IPS-18a (cell line): ENCODE measurements at regions not wholly inside any gene's neighbourhood (a gene's known extent, or its start where the extent isn't known, plus 50 kb on each side); places are given as distances from the start of the nearest gene placed in this dataset.

ENCODE experiments used
- H3K27ac ChIP-seq: one replicate; pipeline ENCODE4 v1.5.1; 2013; ENCODE audit warnings: low read length
- H3K27me3 ChIP-seq: one replicate; pipeline ENCODE4 v1.6.1; 2013; ENCODE audit warnings: mild to moderate bottlenecking, low read length; ENCODE audit not compliant: control insufficient read depth, insufficient read depth
- H3K36me3 ChIP-seq: one replicate; pipeline ENCODE4 v1.6.1; 2013; ENCODE audit warnings: low read depth, low read length; ENCODE audit not compliant: control insufficient read depth
- H3K4me1 ChIP-seq: one replicate; pipeline ENCODE4 v1.6.1; 2013; ENCODE audit warnings: low read depth, low read length; ENCODE audit not compliant: control insufficient read depth
- H3K4me3 ChIP-seq: one replicate; pipeline ENCODE4 v1.5.1; 2013; ENCODE audit warnings: low read length
- H3K9ac ChIP-seq: one replicate; pipeline ENCODE4 v1.6.1; 2013; ENCODE audit warnings: mild to moderate bottlenecking, low read length, moderate library complexity
- H3K9me3 ChIP-seq: one replicate; pipeline ENCODE4 v1.6.1; 2013; ENCODE audit warnings: low read depth, low read length; ENCODE audit not compliant: control insufficient read depth

DNA sequence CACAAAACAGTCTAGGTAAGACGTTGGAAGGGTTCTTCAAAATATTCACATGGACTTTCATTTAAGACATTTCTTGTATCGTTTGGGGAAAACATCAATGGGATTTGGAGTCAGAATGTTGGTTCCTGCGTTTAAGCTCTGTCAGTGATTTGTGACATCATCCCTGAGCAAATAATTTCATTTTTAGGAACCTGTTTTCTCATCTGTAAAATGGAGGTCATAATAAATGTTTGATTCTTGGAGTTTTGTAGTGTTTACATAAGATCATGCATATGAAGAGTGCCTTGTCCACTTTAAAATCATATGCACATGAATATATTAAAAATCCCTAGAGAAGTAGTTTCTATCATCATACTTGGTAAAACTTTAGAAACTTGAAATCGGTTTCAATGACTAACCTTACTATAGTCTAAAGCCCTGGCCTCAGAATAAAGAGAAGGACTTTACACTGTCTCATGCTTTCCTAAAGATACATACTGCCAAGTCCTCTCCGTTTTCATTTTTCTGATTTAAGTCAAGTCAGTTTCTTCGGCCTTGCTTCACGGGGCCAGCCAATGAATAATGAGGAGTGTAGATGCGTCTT, 178.4 kb downstream of the ADSS2 start:
- Histone ChIP-seq H3K27me3 (no peaks in the 10 kb centered on the region), H3K9me3 (no peaks in the 10 kb centered on the region), H3K9ac (no peak overlapping the region), H3K27ac (no peak overlapping the region), H3K4me1 (peaks cover 4% of the 10 kb centered on the region), H3K4me3 (no peak overlapping the region), H3K36me3 (no peaks in the 10 kb centered on the region)

DNA sequence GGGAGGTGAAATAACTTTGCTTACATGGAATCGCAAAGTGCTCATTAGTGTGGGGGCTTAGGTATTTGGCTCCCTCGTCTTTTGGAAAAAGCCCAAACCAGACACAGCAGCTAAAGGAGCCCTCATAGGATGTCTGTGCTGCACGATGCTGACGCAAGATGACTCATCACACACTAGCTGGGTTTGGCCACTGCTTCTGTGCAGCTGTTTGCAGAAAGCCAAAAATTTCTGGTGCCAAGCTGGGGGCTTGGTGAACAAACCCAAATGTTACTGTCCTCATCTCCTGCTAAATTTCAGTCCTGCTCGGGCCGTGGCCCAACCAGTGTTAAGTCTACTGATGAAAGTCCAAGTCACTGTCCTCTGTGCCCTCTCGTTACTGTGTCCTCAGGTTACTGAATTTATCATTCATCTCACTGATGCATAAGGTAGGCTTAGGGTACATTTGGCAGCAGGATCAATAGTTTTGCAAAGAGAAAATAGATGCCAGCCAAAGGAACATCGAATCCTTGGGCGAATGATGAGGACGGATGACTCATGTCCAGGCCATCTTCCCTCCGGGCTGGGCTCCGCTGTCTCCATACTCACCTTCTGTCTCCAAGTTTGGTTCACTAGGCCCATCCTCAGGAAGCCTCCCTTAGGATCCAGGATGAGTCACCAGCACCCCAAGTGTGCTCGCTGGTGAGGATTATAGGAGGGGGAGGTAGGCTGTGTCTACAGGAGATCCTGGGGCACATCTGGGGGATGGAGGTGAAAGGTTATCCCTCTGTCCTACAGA, 177.7 kb downstream of the ADSS2 start:
- Histone ChIP-seq H3K4me1 (peaks cover 4% of the 10 kb centered on the region), H3K36me3 (no peaks in the 10 kb centered on the region), H3K27ac (no peak overlapping the region), H3K9me3 (no peaks in the 10 kb centered on the region), H3K4me3 (no peak overlapping the region), H3K27me3 (no peaks in the 10 kb centered on the region), H3K9ac (no peak overlapping the region)

DNA sequence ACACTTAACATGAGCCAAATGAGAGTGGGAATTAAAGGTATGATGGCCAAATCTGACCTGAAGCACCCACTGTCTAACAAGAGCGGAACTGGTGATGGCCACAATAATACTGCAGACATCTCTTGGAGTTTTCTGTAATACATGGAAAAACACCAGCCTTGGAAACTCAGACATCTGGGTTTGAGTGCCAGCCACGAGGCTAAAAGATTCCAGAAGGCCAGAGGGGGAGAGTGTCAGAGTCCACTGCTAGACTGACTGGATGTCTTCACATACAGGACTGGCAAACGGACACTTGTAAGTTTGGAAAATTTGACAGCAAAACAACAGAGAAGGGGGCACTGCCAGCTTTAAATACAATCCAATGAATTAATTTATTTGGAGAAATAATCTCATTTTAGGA, 175.1 kb downstream of the ADSS2 start:
- Histone ChIP-seq H3K27me3 (no peaks in the 10 kb centered on the region), H3K4me3 (no peak overlapping the region), H3K9me3 (no peaks in the 10 kb centered on the region), H3K27ac (no peak overlapping the region), H3K36me3 (no peaks in the 10 kb centered on the region), H3K4me1 (peaks cover 4% of the 10 kb centered on the region), H3K9ac (no peak overlapping the region)

DNA sequence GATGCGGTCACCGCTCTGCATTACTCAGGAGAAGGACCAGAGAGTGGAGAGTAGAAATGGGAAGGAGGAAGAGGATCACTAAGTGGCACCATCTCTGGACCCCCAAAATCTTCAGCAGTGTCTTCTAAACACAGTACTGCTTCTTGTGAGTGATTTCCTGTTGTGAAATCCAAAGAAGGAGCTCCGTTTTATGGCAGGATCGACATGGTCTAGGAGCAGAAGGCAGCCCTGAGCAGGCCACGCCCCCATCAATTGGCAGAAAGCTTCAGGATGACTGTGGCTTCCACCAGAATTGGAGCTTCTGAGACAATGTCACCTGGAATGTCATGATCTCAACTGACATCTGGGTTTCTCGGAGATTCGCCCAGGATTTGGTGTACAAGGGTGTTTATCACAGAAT, 171.5 kb downstream of the ADSS2 start:
- H3K9ac ChIP-seq = no peak overlapping the region
- H3K36me3 ChIP-seq = no peaks in the 10 kb centered on the region
- no peak overlapping the region for H3K27ac ChIP-seq
- no peaks in the 10 kb centered on the region for H3K4me1 ChIP-seq
- no peaks in the 10 kb centered on the region for H3K9me3 ChIP-seq
- H3K27me3 ChIP-seq = no peaks in the 10 kb centered on the region
- no peak overlapping the region for H3K4me3 ChIP-seq

DNA sequence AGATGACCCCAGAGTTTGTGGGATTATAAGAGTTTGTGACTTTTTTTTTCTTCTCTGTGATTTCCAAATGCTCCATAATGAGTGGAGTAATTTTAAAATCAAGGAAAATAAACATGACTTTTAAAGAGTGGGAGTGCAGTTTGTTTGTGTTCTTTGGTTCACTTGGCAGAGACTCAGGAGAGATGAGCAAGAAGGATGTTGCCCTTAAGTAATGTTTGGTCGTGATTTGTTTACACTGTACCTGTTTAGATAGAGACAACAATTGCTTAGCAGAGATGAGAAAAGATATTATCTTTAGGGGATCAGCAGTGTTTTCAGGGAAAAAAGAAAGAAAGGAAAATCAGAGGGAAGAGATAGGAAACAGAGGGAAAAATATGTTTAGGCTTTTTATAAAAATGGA, 170.8 kb downstream of the ADSS2 start:
- Histone ChIP-seq H3K4me1 (no peaks in the 10 kb centered on the region), H3K9me3 (no peaks in the 10 kb centered on the region), H3K9ac (no peak overlapping the region), H3K36me3 (no peaks in the 10 kb centered on the region), H3K4me3 (no peak overlapping the region), H3K27ac (no peak overlapping the region), H3K27me3 (no peaks in the 10 kb centered on the region)

DNA sequence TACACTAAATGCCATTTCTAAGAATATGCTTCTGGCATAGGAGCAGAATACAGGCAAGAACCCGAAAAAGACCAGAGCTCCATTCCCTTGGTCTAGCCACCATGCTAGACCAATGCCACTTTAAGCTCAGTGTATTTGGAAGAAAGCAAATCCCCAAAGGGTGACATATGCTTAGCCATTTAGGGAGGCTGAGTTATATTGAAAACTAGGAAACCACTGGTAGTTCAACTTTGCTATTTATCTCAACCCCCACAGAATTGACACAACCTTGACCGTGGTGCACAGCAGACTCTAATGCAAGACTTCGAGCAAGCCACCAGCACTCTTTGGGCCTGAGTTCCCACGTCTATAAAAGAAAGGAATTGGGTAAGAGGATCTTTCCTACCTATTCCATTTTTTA, 167.9 kb downstream of the ADSS2 start:
- Histone ChIP-seq H3K9ac (no peak overlapping the region), H3K36me3 (no peaks in the 10 kb centered on the region), H3K27me3 (no peaks in the 10 kb centered on the region), H3K27ac (no peak overlapping the region), H3K9me3 (no peaks in the 10 kb centered on the region), H3K4me1 (no peaks in the 10 kb centered on the region), H3K4me3 (no peak overlapping the region)

DNA sequence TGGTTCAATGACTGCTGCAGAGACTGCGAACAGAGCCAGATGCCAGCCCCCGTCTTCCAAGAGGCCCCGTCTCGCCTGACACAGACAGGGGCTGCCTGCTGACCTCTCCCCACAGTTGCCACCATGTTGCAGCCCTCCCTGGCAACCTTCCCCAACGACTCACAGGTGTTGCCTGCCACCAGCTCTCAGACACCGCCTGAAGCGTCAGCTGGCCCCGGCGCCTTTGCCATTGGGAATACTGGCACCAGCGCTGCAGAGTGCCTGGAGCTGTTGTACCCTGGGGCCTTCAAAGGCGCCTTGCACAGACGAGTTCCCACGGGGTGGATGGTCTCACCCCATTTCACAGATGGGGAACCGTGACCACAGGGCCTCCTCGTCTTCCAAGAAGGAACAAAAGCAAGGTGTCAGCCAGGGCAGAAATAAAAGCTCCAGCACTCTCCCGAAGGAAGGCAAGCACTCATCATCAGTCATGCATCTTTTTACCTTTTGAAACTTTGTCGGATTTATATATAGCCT, 167.0 kb downstream of the ADSS2 start:
- Histone ChIP-seq H3K27me3 (no peaks in the 10 kb centered on the region), H3K9ac (no peak overlapping the region), H3K36me3 (no peaks in the 10 kb centered on the region), H3K27ac (no peak overlapping the region), H3K4me1 (no peaks in the 10 kb centered on the region), H3K4me3 (no peak overlapping the region), H3K9me3 (no peaks in the 10 kb centered on the region)

DNA sequence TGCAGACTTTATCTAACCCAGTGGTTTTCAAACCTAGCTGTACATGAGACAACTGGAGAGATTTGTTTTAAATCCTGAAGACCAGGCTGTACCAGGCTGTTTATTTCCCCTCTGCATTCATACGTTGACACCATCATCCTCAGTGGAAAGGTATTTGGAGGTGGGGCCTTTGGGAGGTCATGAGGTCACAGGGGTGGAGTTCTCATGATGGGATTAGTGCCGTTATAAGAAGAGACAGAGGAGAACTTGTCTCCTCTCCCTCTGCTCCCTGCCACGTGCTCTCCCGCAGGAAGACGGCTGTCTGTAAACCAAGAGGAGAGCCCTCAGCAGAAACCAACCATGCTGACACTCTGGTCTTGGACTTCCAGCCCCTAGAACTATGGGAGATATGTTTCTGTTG, 165.4 kb downstream of the ADSS2 start:
- no peaks in the 10 kb centered on the region for H3K36me3 ChIP-seq
- no peaks in the 10 kb centered on the region for H3K27me3 ChIP-seq
- H3K4me1 ChIP-seq = no peaks in the 10 kb centered on the region
- H3K4me3 ChIP-seq = no peak overlapping the region
- H3K27ac ChIP-seq = no peak overlapping the region
- no peak overlapping the region for H3K9ac ChIP-seq
- H3K9me3 ChIP-seq = no peaks in the 10 kb centered on the region

DNA sequence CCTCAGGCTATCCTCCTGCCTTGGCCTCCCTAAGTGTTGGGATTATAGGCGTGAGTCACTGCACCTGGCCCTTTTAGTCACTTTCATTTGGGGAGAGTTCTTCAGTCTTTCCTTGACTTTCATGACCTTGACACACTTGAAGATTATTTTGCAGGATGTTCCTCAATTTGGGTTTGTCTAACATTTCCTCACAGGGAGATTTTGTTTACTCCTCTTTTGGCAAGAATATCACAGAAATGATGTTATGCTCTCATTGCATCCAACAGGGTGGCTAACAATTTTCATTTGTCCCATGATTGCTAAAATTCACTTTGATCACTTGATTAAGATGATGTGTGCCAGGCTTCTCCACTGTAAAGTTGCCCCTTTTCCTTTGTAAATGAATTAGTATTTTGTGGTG, 164.0 kb downstream of the ADSS2 start:
- no peaks in the 10 kb centered on the region for H3K27me3 ChIP-seq
- H3K4me3 ChIP-seq = no peak overlapping the region
- H3K9ac ChIP-seq = no peak overlapping the region
- no peaks in the 10 kb centered on the region for H3K9me3 ChIP-seq
- H3K27ac ChIP-seq = no peak overlapping the region
- no peaks in the 10 kb centered on the region for H3K36me3 ChIP-seq
- H3K4me1 ChIP-seq = no peaks in the 10 kb centered on the region

DNA sequence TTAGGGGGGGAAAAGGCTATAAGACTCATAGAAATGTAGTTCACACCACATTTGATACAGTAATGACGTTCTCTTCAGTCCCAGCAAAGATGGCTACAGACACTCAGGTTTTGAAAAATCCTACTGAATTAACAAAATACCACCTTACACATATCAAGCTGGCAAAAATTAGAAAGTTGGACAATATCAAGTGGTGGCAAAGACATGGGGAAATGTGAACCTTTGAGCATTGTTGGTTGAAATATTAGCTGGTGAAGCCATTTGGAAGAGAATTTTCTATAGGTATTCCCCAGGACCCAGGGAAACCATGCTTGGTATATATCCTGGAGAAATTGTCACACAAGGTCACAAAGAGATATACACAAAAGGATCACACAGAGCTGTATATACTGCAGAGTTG, 163.0 kb downstream of the ADSS2 start:
- no peaks in the 10 kb centered on the region for H3K4me1 ChIP-seq
- H3K9me3 ChIP-seq = no peaks in the 10 kb centered on the region
- H3K9ac ChIP-seq = no peak overlapping the region
- no peaks in the 10 kb centered on the region for H3K27me3 ChIP-seq
- no peaks in the 10 kb centered on the region for H3K36me3 ChIP-seq
- H3K4me3 ChIP-seq = no peak overlapping the region
- no peak overlapping the region for H3K27ac ChIP-seq

DNA sequence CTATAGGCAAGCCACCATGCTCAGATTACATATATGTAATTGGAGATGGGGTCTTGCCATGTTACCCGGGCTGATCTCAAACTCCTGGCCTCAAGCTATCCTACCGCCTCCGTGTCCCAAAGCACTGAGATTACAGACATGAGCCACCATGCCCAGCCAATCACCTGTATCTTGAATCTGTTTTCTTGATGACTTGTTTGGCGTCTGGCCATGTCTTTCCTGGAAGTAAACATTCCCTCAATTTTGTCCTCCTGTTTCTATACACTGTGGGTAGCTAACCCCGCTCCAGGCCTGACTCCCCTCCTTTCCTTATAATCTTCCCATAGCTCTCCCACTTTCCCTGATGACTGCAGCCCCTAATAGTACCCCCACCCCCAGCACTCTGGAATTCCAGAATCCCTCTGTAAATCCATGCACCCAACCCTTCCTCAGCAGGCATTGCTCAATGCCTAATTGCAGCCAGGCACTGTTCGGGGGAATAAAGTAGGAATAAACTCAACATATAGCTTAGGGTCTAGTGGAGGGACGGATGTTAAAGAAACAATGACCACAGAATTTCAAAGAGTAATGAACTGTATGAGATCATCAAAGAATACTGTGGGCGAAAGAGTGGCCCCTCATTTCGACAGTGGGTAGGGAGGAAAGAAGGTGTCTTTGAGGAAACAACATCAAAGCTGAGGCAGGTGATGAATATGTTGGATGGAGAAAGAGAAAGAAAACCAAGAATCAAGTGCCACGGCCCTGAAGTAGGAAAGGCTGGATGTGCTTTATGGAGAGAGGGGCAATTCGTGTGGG, 161.5 kb downstream of the ADSS2 start:
- no peaks in the 10 kb centered on the region for H3K4me1 ChIP-seq
- H3K36me3 ChIP-seq = no peaks in the 10 kb centered on the region
- no peak overlapping the region for H3K4me3 ChIP-seq
- H3K9ac ChIP-seq = no peak overlapping the region
- H3K27me3 ChIP-seq = no peaks in the 10 kb centered on the region
- H3K9me3 ChIP-seq = no peaks in the 10 kb centered on the region
- H3K27ac ChIP-seq = no peak overlapping the region
